ENCODE measurements at regions not wholly inside any gene's neighbourhood (a gene's known extent, or its start where the extent isn't known, plus 50 kb on each side); places are given as distances from the start of the nearest gene placed in this dataset.

GRCh38 chr16:16890964-16891363 is 512.0 kb downstream of the NPIPA7 start:
- Histone ChIP-seq H3K36me3 (no peaks in the 10 kb centered on the region), H3K27ac (no peak overlapping the region), H3K9me3 (no peaks in the 10 kb centered on the region), H3K27me3 (no peaks in the 10 kb centered on the region), H3K4me1 (no peaks in the 10 kb centered on the region), H3K4me3 (no peak overlapping the region)
- TF ChIP-seq, protein P1, sequence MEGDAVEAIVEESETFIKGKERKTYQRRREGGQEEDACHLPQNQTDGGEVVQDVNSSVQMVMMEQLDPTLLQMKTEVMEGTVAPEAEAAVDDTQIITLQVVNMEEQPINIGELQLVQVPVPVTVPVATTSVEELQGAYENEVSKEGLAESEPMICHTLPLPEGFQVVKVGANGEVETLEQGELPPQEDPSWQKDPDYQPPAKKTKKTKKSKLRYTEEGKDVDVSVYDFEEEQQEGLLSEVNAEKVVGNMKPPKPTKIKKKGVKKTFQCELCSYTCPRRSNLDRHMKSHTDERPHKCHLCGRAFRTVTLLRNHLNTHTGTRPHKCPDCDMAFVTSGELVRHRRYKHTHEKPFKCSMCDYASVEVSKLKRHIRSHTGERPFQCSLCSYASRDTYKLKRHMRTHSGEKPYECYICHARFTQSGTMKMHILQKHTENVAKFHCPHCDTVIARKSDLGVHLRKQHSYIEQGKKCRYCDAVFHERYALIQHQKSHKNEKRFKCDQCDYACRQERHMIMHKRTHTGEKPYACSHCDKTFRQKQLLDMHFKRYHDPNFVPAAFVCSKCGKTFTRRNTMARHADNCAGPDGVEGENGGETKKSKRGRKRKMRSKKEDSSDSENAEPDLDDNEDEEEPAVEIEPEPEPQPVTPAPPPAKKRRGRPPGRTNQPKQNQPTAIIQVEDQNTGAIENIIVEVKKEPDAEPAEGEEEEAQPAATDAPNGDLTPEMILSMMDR (IDR thresholded peaks at IDR 0.05): no peak
- TF ChIP-seq POLR2A (IDR thresholded peaks at IDR 0.05): no peak
- no peak for DNase-seq
- intact Hi-C loops (cut with DNase I): no loop called here
- WGBS, 2 donors: 37 to 75% methylated on average over 2 of the region's 2 CpGs

- no peak for DNase-seq
- no peak for TF ChIP-seq POLR2A (IDR thresholded peaks at IDR 0.05)
- TF ChIP-seq, protein P1 (IDR thresholded peaks at IDR 0.05): no peak
Measured at GRCh38 chr16:16904601-16905000, 525.7 kb downstream of the NPIPA7 start.

GRCh38 chr16:16905850-16906249 is 526.9 kb downstream of the NPIPA7 start:
- WGBS, 2 donors: 38 to 50% methylated on average over 3 of the region's 3 CpGs
- intact Hi-C loops (cut with DNase I): no loop called here
- no peak overlapping the region for H3K4me3 ChIP-seq

More at GRCh38 chr16:16904601-16905000, 525.7 kb downstream of the NPIPA7 start:
- Histone ChIP-seq H3K4me3 (no peak overlapping the region), H3K9me3 (peaks cover 0 to 20% (median 5%) of the 10 kb centered on the region in 3 donors), H3K27me3 (peaks cover 0 to 12% (median 0%) of the 10 kb centered on the region in 4 donors), H3K4me1 (no peaks in the 10 kb centered on the region), H3K36me3 (no peaks in the 10 kb centered on the region), H3K27ac (no peak overlapping the region)
- intact Hi-C loops (cut with DNase I): no loop called here
- WGBS, 2 donors: 63 to 74% methylated on average over 1 of the region's 1 CpG

GRCh38 chr16:16907089-16907488 is 528.1 kb downstream of the NPIPA7 start:
- TF ChIP-seq, protein P1 (IDR thresholded peaks at IDR 0.05): no peak
- TF ChIP-seq POLR2A (IDR thresholded peaks at IDR 0.05): no peak
- intact Hi-C loops (cut with DNase I): no loop called here
- H3K4me1 ChIP-seq: no peaks in the 10 kb centered on the region
- no peak overlapping the region for H3K27ac ChIP-seq
- DNase-seq: no peak
- H3K9me3 ChIP-seq: peaks cover 0 to 7% (median 7%) of the 10 kb centered on the region in 3 donors
- H3K36me3 ChIP-seq: no peaks in the 10 kb centered on the region
- H3K27me3 ChIP-seq: peaks cover 0 to 15% (median 0%) of the 10 kb centered on the region in 4 donors
- H3K4me3 ChIP-seq: no peak overlapping the region

More at GRCh38 chr16:16905850-16906249, 526.9 kb downstream of the NPIPA7 start:
- Histone ChIP-seq H3K9me3 (peaks cover 0 to 18% (median 5%) of the 10 kb centered on the region in 3 donors), H3K27me3 (peaks cover 0 to 15% (median 0%) of the 10 kb centered on the region in 4 donors), H3K4me1 (no peaks in the 10 kb centered on the region), H3K27ac (no peak overlapping the region), H3K36me3 (no peaks in the 10 kb centered on the region)
- no peak for TF ChIP-seq POLR2A (IDR thresholded peaks at IDR 0.05)
- TF ChIP-seq, protein P1 (IDR thresholded peaks at IDR 0.05): no peak
- no peak for DNase-seq

DNA sequence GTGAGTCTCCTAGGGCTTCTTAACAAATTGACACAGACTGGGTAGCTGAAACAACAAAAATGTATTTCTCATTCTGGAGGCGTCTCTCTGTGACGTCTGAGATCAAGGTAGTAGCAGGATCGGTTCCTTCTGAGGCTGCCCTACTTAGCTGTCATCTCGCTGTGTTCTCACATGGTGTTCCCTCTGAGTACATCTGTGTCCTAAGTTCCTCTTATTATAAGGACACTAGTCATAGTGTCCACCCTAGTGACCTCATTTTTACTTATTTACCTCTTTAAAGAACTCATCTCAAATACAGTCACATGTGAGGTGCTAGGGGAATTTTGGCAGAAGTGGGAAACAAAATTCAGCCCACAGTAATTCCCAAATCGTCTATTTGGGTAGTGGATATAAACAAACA is 529.1 kb downstream of the NPIPA7 start:
- WGBS, 2 donors: 66 to 69% methylated on average over 5 of the region's 5 CpGs
- Histone ChIP-seq H3K27me3 (peaks cover 0 to 15% (median 0%) of the 10 kb centered on the region in 4 donors), H3K27ac (no peak overlapping the region), H3K9me3 (peaks cover 0 to 7% (median 3%) of the 10 kb centered on the region in 3 donors), H3K36me3 (no peaks in the 10 kb centered on the region), H3K4me3 (no peak overlapping the region), H3K4me1 (no peaks in the 10 kb centered on the region)
- no peak for DNase-seq
- no peak for TF ChIP-seq POLR2A (IDR thresholded peaks at IDR 0.05)
- TF ChIP-seq, protein P1 (IDR thresholded peaks at IDR 0.05): no peak
- intact Hi-C loops (cut with DNase I): no loop called here

Data from esophagus squamous epithelium (tissue), 5 donors.